ES-I3 (cell line): ENCODE measurements at regions not wholly inside any gene's neighbourhood (a gene's known extent, or its start where the extent isn't known, plus 50 kb on each side); places are given as distances from the start of the nearest gene placed in this dataset.
"Not testable (repeated sequence)": the region's sequence is repeated elsewhere in the genome, so short reads cannot be mapped to it uniquely, and the experiment has no call there.

Experiments used
- H3K36me3 ChIP-seq: 2 replicates; pipeline ENCODE4 v1.6.1; 2013; ENCODE audit warnings: mild to moderate bottlenecking, low read length, control low read depth, moderate library complexity; ENCODE audit not compliant: insufficient read depth
- H3K4me1 ChIP-seq: 2 replicates; pipeline ENCODE4 v1.6.1; 2013; ENCODE audit warnings: mild to moderate bottlenecking, control low read depth, low read length; ENCODE audit not compliant: insufficient read depth
- H3K9ac ChIP-seq: 2 replicates; pipeline ENCODE4 v1.6.1; 2013; ENCODE audit warnings: low read depth, mild to moderate bottlenecking, low read length, moderate library complexity
- H3K9me3 ChIP-seq: 2 replicates; pipeline ENCODE4 v1.6.1; 2013; ENCODE audit warnings: mild to moderate bottlenecking, low read length, moderate library complexity; ENCODE audit not compliant: control insufficient read depth, insufficient read depth

- Histone ChIP-seq H3K36me3 (no peaks in the 10 kb centered on the region), H3K9me3 (no peaks in the 10 kb centered on the region), H3K4me1 (no peaks in the 10 kb centered on the region), H3K9ac (peak overlapping the region; percentile 35; the same call in 1 of the 2 replicates)
Observed at GRCh38 chr20:30811885-30812671, 445.4 kb upstream of the DEFB115 start.

- no peaks in the 10 kb centered on the region for H3K4me1 ChIP-seq
- H3K36me3 ChIP-seq, result no peaks in the 10 kb centered on the region
- H3K9ac ChIP-seq, result no peak overlapping the region
- H3K9me3 ChIP-seq, result no peaks in the 10 kb centered on the region
Observed at GRCh38 chr20:30812739-30813411, 444.6 kb upstream of the DEFB115 start.

DNA sequence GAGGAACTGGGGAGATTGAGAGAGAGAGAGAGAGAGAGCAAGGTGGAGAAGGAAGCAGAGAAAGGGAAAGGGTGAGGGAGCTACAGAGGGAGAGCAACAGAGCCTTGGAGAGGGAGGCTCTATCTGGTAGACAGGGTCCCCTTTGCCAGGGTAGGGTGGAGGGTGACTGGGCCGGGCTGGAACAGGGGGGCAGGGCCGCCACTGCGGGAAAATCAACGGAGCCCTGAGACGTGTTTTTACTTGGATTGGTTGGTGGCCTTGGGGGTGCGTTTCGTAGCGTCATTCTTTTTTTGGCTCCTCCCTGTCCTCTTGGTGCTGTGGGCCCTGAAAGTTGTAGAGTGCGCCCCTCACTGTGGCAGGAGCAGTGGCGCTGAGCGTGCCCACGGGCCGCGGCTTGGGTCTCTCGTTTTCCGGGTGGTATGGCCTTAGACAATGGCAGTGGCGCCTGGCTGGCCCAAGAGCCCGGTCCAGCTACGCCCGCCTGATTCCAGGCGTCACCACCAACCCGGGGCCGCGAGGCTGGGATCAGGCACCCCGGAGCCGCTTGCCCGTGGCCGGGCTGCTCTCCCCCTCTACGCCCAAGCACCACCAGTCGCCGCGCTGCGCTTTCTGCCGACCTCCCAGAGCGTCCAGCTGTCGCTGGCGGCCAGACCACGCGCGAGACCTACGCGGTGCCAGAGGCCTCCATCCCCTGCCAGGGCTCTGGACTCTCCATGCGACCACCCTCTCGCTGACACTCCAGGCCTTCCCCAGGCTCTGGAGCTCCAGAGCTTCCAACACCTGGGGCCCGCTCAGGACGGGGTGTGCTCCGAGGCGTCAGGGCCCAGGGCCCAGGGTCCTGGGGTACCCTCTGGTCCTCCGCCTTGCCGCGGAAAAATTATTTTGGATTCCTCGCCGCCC, 443.8 kb upstream of the DEFB115 start:
- H3K36me3 ChIP-seq, H3K9ac ChIP-seq, H3K9me3 ChIP-seq, H3K4me1 ChIP-seq: not testable (repeated sequence)

DNA sequence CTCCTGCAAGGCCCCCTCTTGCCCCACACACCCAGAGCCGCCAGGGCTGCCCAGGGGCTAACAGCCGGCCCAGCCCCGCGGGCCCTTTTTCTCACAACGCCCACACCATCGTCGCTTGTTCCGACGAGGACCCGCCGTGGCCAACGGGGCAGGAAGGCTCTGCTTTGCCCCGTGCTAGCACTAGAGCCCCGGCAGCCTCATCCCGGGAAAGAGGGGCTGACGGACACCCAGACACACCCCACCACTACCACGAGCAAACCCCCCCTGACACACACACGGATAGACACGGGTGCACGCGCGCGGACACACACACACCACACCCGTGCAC, 443.2 kb upstream of the DEFB115 start:
- H3K9ac ChIP-seq, H3K9me3 ChIP-seq, H3K4me1 ChIP-seq, H3K36me3 ChIP-seq: not testable (repeated sequence)

DNA sequence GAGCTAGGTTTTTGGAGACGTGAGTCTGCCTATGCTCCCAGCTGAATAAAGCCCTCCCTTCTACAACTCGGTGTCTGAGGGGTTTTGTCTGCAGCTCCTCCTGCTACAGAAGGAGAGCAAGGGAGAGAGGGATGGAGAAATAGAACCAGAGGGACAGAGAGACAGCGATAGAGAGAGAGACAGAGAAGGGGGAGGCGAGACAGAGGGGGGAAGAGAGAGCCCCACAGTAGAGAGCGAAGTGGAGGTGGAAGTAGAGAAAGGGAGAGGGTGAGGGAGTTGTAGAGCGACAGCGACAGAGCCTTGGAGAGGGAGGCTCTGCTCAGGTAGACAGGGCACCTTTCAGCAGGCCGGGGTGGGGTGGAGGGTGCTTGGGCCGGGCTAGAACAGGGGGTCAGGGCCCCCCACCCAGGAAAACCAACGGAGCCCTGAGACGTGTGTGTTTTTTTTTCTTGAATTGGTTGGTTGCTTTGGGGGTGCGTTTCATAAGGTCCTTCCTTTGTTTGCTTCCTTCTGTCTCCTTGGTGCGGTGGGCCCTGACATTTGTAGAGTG, 442.4 kb upstream of the DEFB115 start:
- not testable (repeated sequence) for H3K9me3 ChIP-seq, H3K36me3 ChIP-seq, H3K4me1 ChIP-seq, H3K9ac ChIP-seq

DNA sequence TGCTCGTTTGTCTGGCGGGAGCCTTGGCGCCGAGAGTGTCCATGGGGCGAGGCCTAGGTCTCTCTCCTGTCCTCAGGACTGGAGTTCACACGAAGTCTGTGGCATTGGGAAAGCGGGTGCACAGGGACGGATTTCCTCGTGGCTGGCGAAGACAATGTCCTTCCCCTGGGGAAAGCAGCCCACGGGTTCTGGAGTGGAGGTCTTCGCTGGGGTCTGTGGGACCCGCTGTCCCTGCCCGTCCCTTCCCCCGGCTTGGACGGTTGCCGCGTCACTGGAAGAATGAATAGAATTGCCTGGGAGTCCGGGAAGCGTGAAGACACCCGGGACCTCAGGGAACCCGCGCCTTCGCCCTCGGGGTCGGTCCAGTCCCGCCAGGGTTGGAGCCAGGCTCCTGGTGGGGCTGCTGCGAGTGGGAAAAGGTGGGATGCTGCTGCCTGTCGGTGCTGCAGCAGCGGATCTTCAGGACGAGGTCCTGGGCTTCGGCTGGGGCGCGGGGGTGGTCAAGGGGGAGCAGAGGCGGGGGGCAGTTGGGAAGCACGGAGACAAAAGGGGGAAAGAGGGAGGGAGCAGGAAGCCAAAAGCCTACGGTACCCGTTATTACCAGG, 441.8 kb upstream of the DEFB115 start:
- Histone ChIP-seq H3K36me3 (no peaks in the 10 kb centered on the region), H3K9ac (no peak overlapping the region), H3K4me1 (no peaks in the 10 kb centered on the region), H3K9me3 (no peaks in the 10 kb centered on the region)

GRCh38 chr20:30816182-30816645, 441.2 kb upstream of the DEFB115 start:
- no peaks in the 10 kb centered on the region for H3K9me3 ChIP-seq
- H3K4me1 ChIP-seq, result no peaks in the 10 kb centered on the region
- no peaks in the 10 kb centered on the region for H3K36me3 ChIP-seq
- H3K9ac ChIP-seq, result no peak overlapping the region

GRCh38 chr20:30821615-30822014, 435.8 kb upstream of the DEFB115 start:
- not testable (repeated sequence) for H3K9ac ChIP-seq, H3K4me1 ChIP-seq, H3K36me3 ChIP-seq, H3K9me3 ChIP-seq

DNA sequence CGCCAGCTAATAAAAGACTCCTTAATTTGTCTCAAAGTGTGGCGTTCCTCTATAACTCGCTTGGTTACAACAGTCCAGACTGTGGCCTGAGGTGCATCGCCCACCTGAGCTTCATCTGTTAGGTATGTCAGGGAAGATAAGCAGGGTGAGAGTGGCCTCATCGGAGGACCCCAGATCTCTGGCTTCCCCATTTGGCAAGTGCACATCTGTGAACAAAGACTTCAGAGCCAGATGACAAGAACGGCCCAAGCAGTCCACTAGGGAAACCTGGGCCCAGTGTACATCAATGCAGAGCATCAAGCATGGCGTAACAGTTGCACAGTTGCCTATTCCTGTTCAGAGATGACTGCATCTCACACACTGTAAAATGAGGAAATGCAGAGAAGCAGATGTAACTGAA, 432.8 kb upstream of the DEFB115 start:
- not testable (repeated sequence) for H3K36me3 ChIP-seq, H3K9ac ChIP-seq, H3K9me3 ChIP-seq, H3K4me1 ChIP-seq

GRCh38 chr20:30845923-30846322, 411.5 kb upstream of the DEFB115 start:
- not testable (repeated sequence) for H3K36me3 ChIP-seq, H3K9me3 ChIP-seq, H3K9ac ChIP-seq, H3K4me1 ChIP-seq

GRCh38 chr20:30868271-30868670, 389.2 kb upstream of the DEFB115 start:
- H3K4me1 ChIP-seq, H3K9ac ChIP-seq, H3K9me3 ChIP-seq, H3K36me3 ChIP-seq: not testable (repeated sequence)

GRCh38 chr20:30871127-30871526, 386.3 kb upstream of the DEFB115 start:
- not testable (repeated sequence) for H3K36me3 ChIP-seq, H3K9me3 ChIP-seq, H3K4me1 ChIP-seq, H3K9ac ChIP-seq

- not testable (repeated sequence) for H3K9me3 ChIP-seq, H3K4me1 ChIP-seq, H3K36me3 ChIP-seq, H3K9ac ChIP-seq
Observed at GRCh38 chr20:30872252-30872651, 385.2 kb upstream of the DEFB115 start.

DNA sequence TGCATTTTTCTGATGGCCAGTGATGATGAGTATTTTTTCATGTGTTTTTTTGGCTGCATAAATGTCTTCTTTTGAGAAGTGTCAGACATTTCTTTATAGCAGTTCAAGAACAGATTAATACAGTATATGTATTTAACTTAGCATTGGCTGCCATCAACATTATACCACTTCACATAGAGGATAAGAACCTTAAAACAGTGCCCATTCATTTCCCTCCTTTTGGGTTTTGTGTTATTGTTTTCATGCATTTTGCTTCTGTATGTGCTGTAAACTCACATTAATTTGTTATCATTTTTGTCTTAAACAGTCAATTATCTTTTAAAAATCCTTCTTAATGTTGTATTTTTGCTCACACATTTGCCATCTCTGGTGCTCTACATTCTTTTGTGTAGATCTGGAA, 381.6 kb upstream of the DEFB115 start:
- H3K9ac ChIP-seq, H3K9me3 ChIP-seq, H3K4me1 ChIP-seq, H3K36me3 ChIP-seq: not testable (repeated sequence)
